Gastroesophageal sphincter (tissue), 4 donors: ENCODE measurements at regions not wholly inside any gene's neighbourhood (a gene's known extent, or its start where the extent isn't known, plus 50 kb on each side); places are given as distances from the start of the nearest gene placed in this dataset.
A peak's percentile ranks its signal among the peaks of the same experiment; 100 is the strongest.

Source experiments
- ATAC-seq: fragments of 150-250 bp; one replicate; pipeline ENCODE4 v1.9.1; 2016; ENCODE audit warnings: mild to moderate bottlenecking, moderate library complexity
- H3K27ac ChIP-seq, 4 donors: fragments of 200-600 bp; sonication (generic) in 3 of 4; 1 replicate in 3 of 4; 2 replicates in 1 of 4; pipeline ENCODE4 v1.5.1; 2016 to 2019
- H3K27me3 ChIP-seq: fragments of 200-600 bp; sonication (generic); one replicate; pipeline ENCODE4 v1.5.1; 2019
- H3K36me3 ChIP-seq, 2 donors: fragments of 200-600 bp; sonication (generic); one replicate each; pipeline ENCODE4 v1.5.1; 2019; ENCODE audit warnings: control low read depth in 1 of 2
- H3K4me1 ChIP-seq, 3 donors: fragments of 200-600 bp; sonication (generic); 1 replicate in 2 of 3; 2 replicates in 1 of 3; pipeline ENCODE4 v1.5.1; 2016 to 2019; ENCODE audit warnings: control low read depth in 2 of 3
- H3K4me3 ChIP-seq, 2 donors: fragments of 200-600 bp; sonication (generic); one replicate each; pipeline ENCODE4 v1.5.1; 2019; ENCODE audit warnings: mild to moderate bottlenecking in 1 of 2, moderate library complexity in 1 of 2
- H3K9me3 ChIP-seq, 3 donors: fragments of 200-600 bp; sonication (generic); one replicate each; pipeline ENCODE4 v1.5.1; 2017 to 2019; ENCODE audit warnings: control low read depth in 2 of 3
- EP300 ChIP-seq: sonication (generic); formaldehyde crosslinking; IDR thresholded peaks from one replicate; pipeline ENCODE4 v1.6.1; 2017; ENCODE audit warnings: antibody characterized with exemption, mild to moderate bottlenecking
- POLR2A ChIP-seq, 2 donors: fragments of 450-650 bp; IDR thresholded peaks; one replicate each; pipeline ENCODE4 v1.6.1; 2017; ENCODE audit warnings: antibody characterized with exemption in 2 of 2, mild to moderate bottlenecking in 2 of 2, moderate library complexity in 1 of 2
- POLR2AphosphoS5 ChIP-seq: sonication (generic); formaldehyde crosslinking; IDR thresholded peaks from one replicate; pipeline ENCODE4 v1.6.1; 2017; ENCODE audit warnings: antibody characterized with exemption
- WGBS, 2 donors: methylation state at CpG; one replicate each; pipeline ENCODE4 v1.1.5; 2018; ENCODE audit warnings: low coverage in 1 of 2; 5-methylcytosine and 5-hydroxymethylcytosine counted together
- TF ChIP-seq, protein P1 (sequence below), 4 experiments: fragments of 200-600 bp in 2 of 4; fragments of 450-650 bp in 2 of 4; sonication (generic) in 1 of 4; IDR thresholded peaks; one replicate each; pipeline ENCODE4 v1.5.1; 2017 to 2019; ENCODE audit warnings: antibody characterized with exemption in 4 of 4, mild to moderate bottlenecking in 2 of 4, moderate library complexity in 2 of 4

DNA sequence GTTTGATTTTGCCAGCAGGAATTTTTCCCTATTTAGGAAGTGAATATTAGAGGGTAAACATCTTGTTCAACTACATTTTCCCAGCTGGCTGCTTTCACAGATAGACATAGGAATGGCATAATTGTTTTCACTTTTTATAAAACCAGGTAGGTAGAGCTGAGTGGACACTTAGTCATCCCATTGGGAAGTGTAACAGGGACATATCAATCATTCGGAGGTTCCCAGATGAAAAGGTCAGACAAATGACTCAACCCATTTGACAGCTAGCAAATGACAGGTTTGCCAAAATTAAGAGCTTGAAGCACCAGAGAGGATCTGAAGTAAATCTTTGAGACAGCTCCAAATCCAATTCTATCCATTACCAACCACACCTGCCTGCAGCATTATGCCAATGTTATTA, 205.3 kb downstream of the SLC39A8 start:
- TF ChIP-seq EP300 (no peak), POLR2A (IDR thresholded peaks at IDR 0.05) (no peak), POLR2AphosphoS5 (no peak)
- TF ChIP-seq, protein P1, sequence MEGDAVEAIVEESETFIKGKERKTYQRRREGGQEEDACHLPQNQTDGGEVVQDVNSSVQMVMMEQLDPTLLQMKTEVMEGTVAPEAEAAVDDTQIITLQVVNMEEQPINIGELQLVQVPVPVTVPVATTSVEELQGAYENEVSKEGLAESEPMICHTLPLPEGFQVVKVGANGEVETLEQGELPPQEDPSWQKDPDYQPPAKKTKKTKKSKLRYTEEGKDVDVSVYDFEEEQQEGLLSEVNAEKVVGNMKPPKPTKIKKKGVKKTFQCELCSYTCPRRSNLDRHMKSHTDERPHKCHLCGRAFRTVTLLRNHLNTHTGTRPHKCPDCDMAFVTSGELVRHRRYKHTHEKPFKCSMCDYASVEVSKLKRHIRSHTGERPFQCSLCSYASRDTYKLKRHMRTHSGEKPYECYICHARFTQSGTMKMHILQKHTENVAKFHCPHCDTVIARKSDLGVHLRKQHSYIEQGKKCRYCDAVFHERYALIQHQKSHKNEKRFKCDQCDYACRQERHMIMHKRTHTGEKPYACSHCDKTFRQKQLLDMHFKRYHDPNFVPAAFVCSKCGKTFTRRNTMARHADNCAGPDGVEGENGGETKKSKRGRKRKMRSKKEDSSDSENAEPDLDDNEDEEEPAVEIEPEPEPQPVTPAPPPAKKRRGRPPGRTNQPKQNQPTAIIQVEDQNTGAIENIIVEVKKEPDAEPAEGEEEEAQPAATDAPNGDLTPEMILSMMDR (IDR thresholded peaks at IDR 0.05): no peak
- Histone ChIP-seq H3K4me3 (no peak overlapping the region), H3K27ac (no peak overlapping the region), H3K9me3 (no peaks in the 10 kb centered on the region), H3K27me3 (no peaks in the 10 kb centered on the region), H3K4me1 (no peaks in the 10 kb centered on the region), H3K36me3 (no peaks in the 10 kb centered on the region)
- no peak for ATAC-seq
- 79 to 82% methylated on average over 1 of the region's 1 CpG for WGBS, 2 donors

DNA sequence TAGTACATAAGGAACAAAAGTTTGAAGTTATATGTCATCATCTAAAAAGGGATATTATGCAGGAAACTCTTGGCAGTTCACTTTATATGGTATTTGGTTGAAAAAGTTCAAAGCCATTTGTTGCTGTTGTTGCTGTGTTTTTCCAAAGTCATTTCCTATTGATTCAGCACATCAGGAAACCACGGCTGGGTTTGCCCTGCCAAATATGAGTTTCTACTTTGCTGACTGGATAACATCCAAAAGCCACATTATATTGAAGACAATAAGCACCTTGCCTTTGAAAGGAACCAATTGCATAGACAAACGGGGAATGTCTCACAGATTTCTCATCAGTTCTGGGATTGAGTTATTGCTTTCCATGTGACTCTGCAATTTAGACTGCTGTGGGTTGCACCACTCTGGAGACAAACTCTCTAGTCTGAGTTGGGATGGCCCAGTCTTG, 206.1 kb downstream of the SLC39A8 start:
- ATAC-seq: peak; percentile 19
- Histone ChIP-seq H3K36me3 (no peaks in the 10 kb centered on the region), H3K4me1 (no peaks in the 10 kb centered on the region), H3K9me3 (no peaks in the 10 kb centered on the region), H3K27me3 (no peaks in the 10 kb centered on the region), H3K27ac (no peak overlapping the region), H3K4me3 (no peak overlapping the region)
- TF ChIP-seq POLR2A (IDR thresholded peaks at IDR 0.05) (no peak), POLR2AphosphoS5 (no peak), EP300 (no peak)
- TF ChIP-seq, protein P1 (IDR thresholded peaks at IDR 0.05): no peak
- 12 to 61% methylated on average over 2 of the region's 2 CpGs for WGBS, 2 donors

DNA sequence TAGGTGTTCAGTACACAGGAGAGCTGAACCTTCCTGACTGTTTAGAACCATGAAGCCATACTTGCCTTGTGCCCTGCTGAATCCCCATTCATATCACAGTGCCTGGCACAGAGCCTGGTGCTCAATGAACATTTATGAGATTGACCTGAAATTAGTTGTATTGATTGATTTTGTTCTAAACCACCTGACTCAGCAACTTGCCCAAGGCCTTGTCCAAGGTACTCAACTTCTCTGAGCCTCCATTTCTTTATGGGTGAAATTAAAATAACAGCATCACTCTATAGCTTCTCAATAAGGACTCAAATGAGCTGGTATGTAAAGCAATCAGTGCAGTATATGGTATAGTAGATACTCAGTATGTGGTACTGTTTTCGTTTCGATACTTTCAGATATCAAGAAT, 208.1 kb downstream of the SLC39A8 start:
- no peak for ATAC-seq
- Histone ChIP-seq H3K36me3 (no peaks in the 10 kb centered on the region), H3K27me3 (no peaks in the 10 kb centered on the region), H3K4me1 (no peaks in the 10 kb centered on the region), H3K27ac (no peak overlapping the region), H3K4me3 (no peak overlapping the region), H3K9me3 (no peaks in the 10 kb centered on the region)
- whole genome bisulfite sequencing, 2 donors: 83 to 86% methylated on average over 2 of the region's 2 CpGs
- TF ChIP-seq POLR2A (IDR thresholded peaks at IDR 0.05) (no peak), EP300 (no peak), POLR2AphosphoS5 (no peak)
- TF ChIP-seq, protein P1 (IDR thresholded peaks at IDR 0.05): no peak

DNA sequence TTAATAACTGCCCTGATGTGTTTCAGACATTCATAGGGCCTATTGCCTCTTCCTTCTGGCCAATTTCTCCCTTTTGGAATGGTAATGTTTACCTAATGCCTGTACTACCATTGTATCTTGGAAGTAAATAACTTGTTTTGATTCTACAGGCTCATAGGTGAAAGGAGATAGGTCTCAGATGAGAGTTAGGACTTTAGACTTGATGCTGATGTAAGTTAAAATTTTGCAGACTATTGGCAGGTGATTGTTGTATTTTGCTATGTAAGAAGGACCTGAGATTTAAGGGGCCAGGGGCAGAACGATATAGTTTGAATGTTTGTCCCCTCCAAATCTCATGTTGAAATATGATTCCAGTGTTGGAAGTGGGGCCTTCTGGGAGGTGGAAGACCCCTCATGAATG, 215.5 kb downstream of the SLC39A8 start:
- no peaks in the 10 kb centered on the region for H3K4me1 ChIP-seq
- 33 to 100% methylated on average over 1 of the region's 1 CpG for WGBS, 2 donors
- no peaks in the 10 kb centered on the region for H3K27me3 ChIP-seq
- TF ChIP-seq POLR2AphosphoS5 (no peak), EP300 (no peak), POLR2A (IDR thresholded peaks at IDR 0.05) (no peak)
- no peak overlapping the region for H3K4me3 ChIP-seq
- no peak for ATAC-seq
- H3K9me3 ChIP-seq: peaks cover 0 to 17% (median 0%) of the 10 kb centered on the region in 3 donors
- no peak overlapping the region for H3K27ac ChIP-seq
- H3K36me3 ChIP-seq: no peaks in the 10 kb centered on the region
